Panc1 (cell line): ENCODE measurements at regions not wholly inside any gene's neighbourhood (a gene's known extent, or its start where the extent isn't known, plus 50 kb on each side); places are given as distances from the start of the nearest gene placed in this dataset.

Experiments used
- ATAC-seq: fragments of 200-7000 bp; cut with Tn5 transposase; 2 replicates; pipeline ENCODE4 v1.9.1; 2020; ENCODE audit warnings: mild to moderate bottlenecking, moderate library complexity
- BruUV-seq: library from RNA; stranded (reverse); fragments of 400-500 nt; replicated peaks from 2 replicates; lab custom pipeline; 2021; lab: Mats Ljungman, UMichigan
- CTCF ChIA-PET: fragments of 300-600 bp; sonication (Branson Sonifier 250); formaldehyde crosslinking; loops from one replicate; lab custom pipeline; 2022; ENCODE audit warnings: antibody characterized with exemption; lab: Charles Lee
- POLR2A ChIA-PET: fragments of 300-600 bp; sonication (Branson Sonifier 250); formaldehyde crosslinking; loops from one replicate; lab custom pipeline; 2022; ENCODE audit warnings: antibody characterized with exemption; lab: Charles Lee
- DNase-seq: peaks from one replicate; pipeline ENCODE4 v3.0.0-alpha.2; 2010; ENCODE audit warnings: low read depth, low spot score
- H3K27ac ChIP-seq: 2 replicates; pipeline ENCODE4 v1.5.1; 2011; ENCODE audit warnings: mild to moderate bottlenecking, low read length, inconsistent platforms
- H3K27me3 ChIP-seq: fragments of 200-500 bp; sonication (Bioruptor generic); 2 replicates; pipeline ENCODE4 v1.6.0; 2014; ENCODE audit warnings: low read length, inconsistent platforms; ENCODE audit not compliant: control insufficient read depth, insufficient read depth
- H3K36me3 ChIP-seq: fragments of 200-500 bp; sonication (Bioruptor generic); 2 replicates; pipeline ENCODE4 v1.5.1; 2014; ENCODE audit warnings: inconsistent platforms, mild to moderate bottlenecking, low read length, moderate library complexity; ENCODE audit not compliant: control insufficient read depth, insufficient read depth
- H3K4me1 ChIP-seq: 2 replicates; pipeline ENCODE4 v1.5.1; 2011; ENCODE audit warnings: inconsistent platforms, mild to moderate bottlenecking, low read length, moderate library complexity; ENCODE audit not compliant: control insufficient read depth, insufficient read depth
- H3K4me3 ChIP-seq, 2 experiments: 2 replicates each; pipeline ENCODE4 v1.5.1; 2011 to 2012; ENCODE audit warnings: low read depth in 2 of 2, low read length in 2 of 2, mild to moderate bottlenecking in 2 of 2, inconsistent platforms in 1 of 2, moderate library complexity in 1 of 2
- H3K9me3 ChIP-seq: fragments of 200-500 bp; sonication (Bioruptor generic); 2 replicates; pipeline ENCODE4 v1.5.1; 2014; ENCODE audit warnings: low read depth, mild to moderate bottlenecking, inconsistent platforms, low read length, moderate library complexity; ENCODE audit not compliant: control insufficient read depth, insufficient read depth
- POLR2AphosphoS5 ChIP-seq: IDR thresholded peaks from 2 replicates; pipeline ENCODE4 v1.6.1; 2012; ENCODE audit warnings: mild to moderate bottlenecking, low read depth, low read length, moderate library complexity
- SIN3A ChIP-seq: IDR thresholded peaks from 2 replicates; pipeline ENCODE4 v1.6.1; 2012; ENCODE audit warnings: low read depth, mild to moderate bottlenecking, low read length, moderate library complexity, borderline replicate concordance; ENCODE audit not compliant: insufficient read depth
- TCF7L2 ChIP-seq: IDR thresholded peaks from 2 replicates; pipeline ENCODE4 v1.6.1; 2011; ENCODE audit warnings: mild to moderate bottlenecking, low read depth, low read length, inconsistent platforms
- in situ Hi-C: cut with HindIII; loops from 2 replicates; pipeline ENCODE4 v1.10.0; 2016; ENCODE audit warnings: low sequenced_read_pairs, low pct_unique_long_range_greater_than_20kb
- intact Hi-C: fragments of 100-400 bp; cut with micrococcal nuclease; formaldehyde crosslinking; loops from one replicate; pipeline ENCODE4 v1.10.0; 2022; ENCODE audit not compliant: unreplicated experiment
- TF ChIP-seq, protein P1 (sequence below), 2 experiments: IDR thresholded peaks; 2 replicates each; pipeline ENCODE4 v1.6.1; 2011 to 2012; ENCODE audit warnings: low read depth in 2 of 2, control low read depth in 1 of 2, low read length in 1 of 2, mild to moderate bottlenecking in 1 of 2, moderate library complexity in 1 of 2; ENCODE audit not compliant: insufficient read depth in 1 of 2
- TF ChIP-seq, protein P2 (sequence below): fragments of 450-650 bp; IDR thresholded peaks from 2 replicates; pipeline ENCODE4 v1.5.1; 2017; ENCODE audit warnings: mild to moderate bottlenecking

DNA sequence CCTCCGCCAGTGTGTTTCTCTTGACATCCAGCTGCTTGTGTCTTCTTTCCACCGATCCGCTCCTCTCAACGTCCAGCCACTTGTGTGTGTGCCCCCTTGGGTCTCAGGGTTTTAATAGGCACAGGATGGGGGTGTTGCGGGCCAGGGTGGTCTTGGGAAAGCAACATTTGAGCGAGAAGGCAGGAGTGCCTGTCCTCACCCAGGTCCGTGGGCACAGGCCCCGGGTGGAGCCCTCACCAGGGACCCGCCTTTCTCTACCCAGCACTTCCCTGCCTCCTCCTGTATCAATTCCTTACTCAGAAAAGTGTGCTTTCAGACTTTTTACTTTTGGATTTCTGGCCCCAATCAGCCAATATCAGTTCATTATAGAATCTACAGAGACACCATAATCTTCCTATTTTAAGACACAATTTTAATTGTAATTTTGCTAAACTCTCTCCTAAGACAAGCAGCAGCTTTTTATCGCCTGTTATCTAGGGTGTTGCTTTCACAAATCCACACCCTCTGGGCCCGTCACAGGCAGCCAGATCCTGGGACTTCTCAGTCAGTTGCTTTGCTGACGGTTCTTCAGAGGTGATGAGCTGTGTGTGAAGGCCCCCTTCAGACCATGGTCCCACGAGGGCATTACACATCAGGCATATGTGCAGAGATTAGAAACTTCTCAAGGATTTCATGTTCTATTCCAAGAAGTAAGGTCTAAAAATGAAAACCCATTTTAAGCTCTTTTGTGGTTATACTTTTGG, 96.0 kb upstream of the FHL2 start:
- POLR2A ChIA-PET: interaction anchor here (0.7 kb wide), 1 partner anchor 82 kb away, joined by 3 read pairs; no protein-coding TSS in a partner anchor
- Histone ChIP-seq H3K4me1 (no peaks in the 10 kb centered on the region), H3K36me3 (no peaks in the 10 kb centered on the region), H3K9me3 (peaks cover 23% of the 10 kb centered on the region; the same call in 1 of the 2 replicates), H3K4me3 (no peak overlapping the region), H3K27me3 (no peaks in the 10 kb centered on the region), H3K27ac (no peak overlapping the region; the same call in 1 of the 2 replicates)
- intact Hi-C loops: no loop called here
- TF ChIP-seq SIN3A (no peak), TCF7L2 (no peak), POLR2AphosphoS5 (no peak)
- TF ChIP-seq, protein P1, sequence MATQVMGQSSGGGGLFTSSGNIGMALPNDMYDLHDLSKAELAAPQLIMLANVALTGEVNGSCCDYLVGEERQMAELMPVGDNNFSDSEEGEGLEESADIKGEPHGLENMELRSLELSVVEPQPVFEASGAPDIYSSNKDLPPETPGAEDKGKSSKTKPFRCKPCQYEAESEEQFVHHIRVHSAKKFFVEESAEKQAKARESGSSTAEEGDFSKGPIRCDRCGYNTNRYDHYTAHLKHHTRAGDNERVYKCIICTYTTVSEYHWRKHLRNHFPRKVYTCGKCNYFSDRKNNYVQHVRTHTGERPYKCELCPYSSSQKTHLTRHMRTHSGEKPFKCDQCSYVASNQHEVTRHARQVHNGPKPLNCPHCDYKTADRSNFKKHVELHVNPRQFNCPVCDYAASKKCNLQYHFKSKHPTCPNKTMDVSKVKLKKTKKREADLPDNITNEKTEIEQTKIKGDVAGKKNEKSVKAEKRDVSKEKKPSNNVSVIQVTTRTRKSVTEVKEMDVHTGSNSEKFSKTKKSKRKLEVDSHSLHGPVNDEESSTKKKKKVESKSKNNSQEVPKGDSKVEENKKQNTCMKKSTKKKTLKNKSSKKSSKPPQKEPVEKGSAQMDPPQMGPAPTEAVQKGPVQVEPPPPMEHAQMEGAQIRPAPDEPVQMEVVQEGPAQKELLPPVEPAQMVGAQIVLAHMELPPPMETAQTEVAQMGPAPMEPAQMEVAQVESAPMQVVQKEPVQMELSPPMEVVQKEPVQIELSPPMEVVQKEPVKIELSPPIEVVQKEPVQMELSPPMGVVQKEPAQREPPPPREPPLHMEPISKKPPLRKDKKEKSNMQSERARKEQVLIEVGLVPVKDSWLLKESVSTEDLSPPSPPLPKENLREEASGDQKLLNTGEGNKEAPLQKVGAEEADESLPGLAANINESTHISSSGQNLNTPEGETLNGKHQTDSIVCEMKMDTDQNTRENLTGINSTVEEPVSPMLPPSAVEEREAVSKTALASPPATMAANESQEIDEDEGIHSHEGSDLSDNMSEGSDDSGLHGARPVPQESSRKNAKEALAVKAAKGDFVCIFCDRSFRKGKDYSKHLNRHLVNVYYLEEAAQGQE (IDR thresholded peaks at IDR 0.05; ENCODE audit: insufficient read depth in 1 of 2, low read depth in 2 of 2, low read length in 1 of 2): no peak
- TF ChIP-seq, protein P2, sequence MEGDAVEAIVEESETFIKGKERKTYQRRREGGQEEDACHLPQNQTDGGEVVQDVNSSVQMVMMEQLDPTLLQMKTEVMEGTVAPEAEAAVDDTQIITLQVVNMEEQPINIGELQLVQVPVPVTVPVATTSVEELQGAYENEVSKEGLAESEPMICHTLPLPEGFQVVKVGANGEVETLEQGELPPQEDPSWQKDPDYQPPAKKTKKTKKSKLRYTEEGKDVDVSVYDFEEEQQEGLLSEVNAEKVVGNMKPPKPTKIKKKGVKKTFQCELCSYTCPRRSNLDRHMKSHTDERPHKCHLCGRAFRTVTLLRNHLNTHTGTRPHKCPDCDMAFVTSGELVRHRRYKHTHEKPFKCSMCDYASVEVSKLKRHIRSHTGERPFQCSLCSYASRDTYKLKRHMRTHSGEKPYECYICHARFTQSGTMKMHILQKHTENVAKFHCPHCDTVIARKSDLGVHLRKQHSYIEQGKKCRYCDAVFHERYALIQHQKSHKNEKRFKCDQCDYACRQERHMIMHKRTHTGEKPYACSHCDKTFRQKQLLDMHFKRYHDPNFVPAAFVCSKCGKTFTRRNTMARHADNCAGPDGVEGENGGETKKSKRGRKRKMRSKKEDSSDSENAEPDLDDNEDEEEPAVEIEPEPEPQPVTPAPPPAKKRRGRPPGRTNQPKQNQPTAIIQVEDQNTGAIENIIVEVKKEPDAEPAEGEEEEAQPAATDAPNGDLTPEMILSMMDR: no peak
- DNase-seq (no peak), ATAC-seq (no peak)
- CTCF ChIA-PET: no interaction called here
- in situ Hi-C loops: no loop called here
- no TSS peak for BruUV-seq

DNA sequence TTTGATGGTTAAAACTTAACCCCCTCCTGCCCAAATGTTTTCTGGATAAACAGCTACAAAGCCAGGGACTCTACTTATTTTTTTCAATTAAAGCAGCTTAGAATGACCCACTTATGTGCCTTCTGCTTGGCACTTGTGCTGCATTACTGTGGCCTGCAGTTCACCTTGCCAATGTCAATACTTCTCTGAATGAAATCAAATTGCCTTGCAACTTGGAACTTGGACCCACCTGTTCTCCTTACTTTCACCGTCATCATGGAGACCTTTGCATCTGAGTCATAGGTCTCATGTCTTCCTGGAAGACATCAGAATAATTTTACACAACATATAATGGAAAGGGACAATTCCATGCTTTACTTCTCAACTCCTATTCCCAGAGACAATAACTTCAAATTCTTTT, 92.1 kb upstream of the FHL2 start:
- H3K36me3 ChIP-seq: no peaks in the 10 kb centered on the region
- TF ChIP-seq, protein P2: no peak
- TF ChIP-seq POLR2AphosphoS5: no peak
- TF ChIP-seq SIN3A: no peak
- TF ChIP-seq, protein P1 (IDR thresholded peaks at IDR 0.05; ENCODE audit: insufficient read depth in 1 of 2, low read depth in 2 of 2, low read length in 1 of 2): no peak
- no peak for TF ChIP-seq TCF7L2
- POLR2A ChIA-PET: no interaction called here
- H3K9me3 ChIP-seq: peaks cover 23% of the 10 kb centered on the region; the same call in 1 of the 2 replicates
- CTCF ChIA-PET: no interaction called here
- BruUV-seq: no TSS peak
- DNase-seq: no peak
- no peaks in the 10 kb centered on the region for H3K27me3 ChIP-seq
- in situ Hi-C loops (no loop called here), intact Hi-C loops (no loop called here)
- no peak for ATAC-seq
- peak overlapping the region; percentile 76; the same call in 1 of the 2 replicates for H3K27ac ChIP-seq
- no peak overlapping the region for H3K4me3 ChIP-seq
- 0 out of 2 replicates have a peak, but pooled peaks cover 2% of the 10 kb centered on the region for H3K4me1 ChIP-seq
